Endodermal cell (in vitro differentiated cells): ENCODE measurements at regions not wholly inside any gene's neighbourhood (a gene's known extent, or its start where the extent isn't known, plus 50 kb on each side); places are given as distances from the start of the nearest gene placed in this dataset.
"Not testable (repeated sequence)": the region's sequence is repeated elsewhere in the genome, so short reads cannot be mapped to it uniquely, and the experiment has no call there.

Experiments used
- DNase-seq: peaks from one replicate; pipeline ENCODE4 v3.0.0-alpha.2; 2017
- H3K27ac ChIP-seq: 2 replicates; pipeline ENCODE4 v1.5.1; 2013; ENCODE audit warnings: mild to moderate bottlenecking, low read depth, low read length, moderate library complexity
- H3K27me3 ChIP-seq: 2 replicates; pipeline ENCODE4 v1.6.1; 2013; ENCODE audit warnings: mild to moderate bottlenecking, low read length, moderate library complexity; ENCODE audit not compliant: insufficient read depth, control insufficient read depth, poor library complexity, severe bottlenecking
- H3K36me3 ChIP-seq: 2 replicates; pipeline ENCODE4 v1.7.0; 2013; ENCODE audit warnings: mild to moderate bottlenecking, low read length, moderate library complexity; ENCODE audit not compliant: control insufficient read depth, insufficient read depth
- H3K4me1 ChIP-seq: one replicate; pipeline ENCODE4 v1.7.0; 2013; ENCODE audit warnings: low read length; ENCODE audit not compliant: control insufficient read depth, insufficient read depth
- H3K4me3 ChIP-seq: 2 replicates; pipeline ENCODE4 v1.5.1; 2013; ENCODE audit warnings: mild to moderate bottlenecking, low read length, moderate library complexity
- H3K9ac ChIP-seq: 2 replicates; pipeline ENCODE4 v1.6.1; 2013; ENCODE audit warnings: mild to moderate bottlenecking, low read length, moderate library complexity; ENCODE audit not compliant: poor library complexity, severe bottlenecking; ENCODE audit errors: extremely low read depth
- H3K9me3 ChIP-seq: 2 replicates; pipeline ENCODE4 v1.6.1; 2013; ENCODE audit warnings: mild to moderate bottlenecking, low read length, moderate library complexity; ENCODE audit not compliant: control insufficient read depth
- H3K27ac Mint-ChIP-seq: 2 replicates; pipeline ENCODE4 v1.8.0; 2020; ENCODE audit warnings: mixed read lengths
- H3K27me3 Mint-ChIP-seq: 2 replicates; pipeline ENCODE4 v1.8.0; 2021; ENCODE audit warnings: mild to moderate bottlenecking, mixed read lengths; ENCODE audit not compliant: insufficient read depth
- H3K36me3 Mint-ChIP-seq: 2 replicates; pipeline ENCODE4 v1.8.0; 2020; ENCODE audit warnings: low read depth, mixed read lengths
- H3K4me1 Mint-ChIP-seq: 2 replicates; pipeline ENCODE4 v1.8.0; 2020; ENCODE audit warnings: mixed read lengths
- H3K4me3 Mint-ChIP-seq: 2 replicates; pipeline ENCODE4 v1.8.0; 2020; ENCODE audit warnings: mild to moderate bottlenecking, moderate library complexity, mixed read lengths
- H3K9me3 Mint-ChIP-seq: 2 replicates; pipeline ENCODE4 v1.8.0; 2020; ENCODE audit warnings: mild to moderate bottlenecking, mixed read lengths
- WGBS, 2 experiments: methylation state at CpG; one replicate each; pipeline versions ENCODE4 v1.1.5 to v1.1.7; 2013; ENCODE audit warnings: missing lambda C conversion rate in 2 of 2, mixed read lengths in 1 of 2; ENCODE audit not compliant: insufficient coverage in 1 of 2, insufficient read length in 1 of 2; 5-methylcytosine and 5-hydroxymethylcytosine counted together
- TF ChIP-seq, protein P1 (sequence below): fragments of 200-600 bp; sonication (generic); conservative IDR thresholded peaks from 2 replicates; pipeline ENCODE4 v1.5.0; 2021; ENCODE audit warnings: antibody characterized with exemption, mild to moderate bottlenecking

- H3K27me3 Mint-ChIP-seq = no peaks in the 10 kb centered on the region
Measured at GRCh38 chr13:88472316-88472715, 801.1 kb downstream of the SLITRK5 start.

DNA sequence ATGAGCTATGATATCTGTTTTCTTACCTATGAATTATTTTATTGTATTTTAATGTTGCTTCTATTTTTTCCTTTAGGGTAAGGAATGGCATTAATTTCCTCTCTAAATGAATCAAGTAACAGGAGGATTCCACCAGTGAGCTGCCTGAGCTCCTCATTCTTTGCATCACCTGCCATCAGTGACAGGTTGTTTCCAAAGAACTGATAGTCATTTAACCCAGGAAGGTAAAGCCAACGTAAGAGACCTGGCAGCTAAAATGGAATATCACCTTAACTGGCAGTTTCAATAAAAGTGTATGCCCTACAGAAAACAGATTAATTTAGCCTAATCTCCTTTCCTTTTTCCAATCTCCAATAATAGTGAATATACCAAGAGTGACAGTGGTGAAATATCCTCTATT is 812.0 kb downstream of the SLITRK5 start:
- Mint-ChIP-seq H3K36me3 (peaks cover 5% of the 10 kb centered on the region), H3K9me3 (peaks cover 23% of the 10 kb centered on the region), H3K27ac (no peak overlapping the region), H3K4me1 (peaks cover 7% of the 10 kb centered on the region), H3K4me3 (no peak overlapping the region), H3K27me3 (no peaks in the 10 kb centered on the region)
- Histone ChIP-seq H3K36me3 (no peaks in the 10 kb centered on the region), H3K9me3 (peaks cover 31% of the 10 kb centered on the region), H3K4me3 (no peak overlapping the region), H3K4me1 (no peaks in the 10 kb centered on the region), H3K27ac (no peak overlapping the region), H3K27me3 (no peaks in the 10 kb centered on the region), H3K9ac (no peak overlapping the region)
- DNase-seq = no peak
- 88 to 94% methylated on average over 1 of the region's 1 CpG for WGBS, 2 experiments
- TF ChIP-seq, protein P1, sequence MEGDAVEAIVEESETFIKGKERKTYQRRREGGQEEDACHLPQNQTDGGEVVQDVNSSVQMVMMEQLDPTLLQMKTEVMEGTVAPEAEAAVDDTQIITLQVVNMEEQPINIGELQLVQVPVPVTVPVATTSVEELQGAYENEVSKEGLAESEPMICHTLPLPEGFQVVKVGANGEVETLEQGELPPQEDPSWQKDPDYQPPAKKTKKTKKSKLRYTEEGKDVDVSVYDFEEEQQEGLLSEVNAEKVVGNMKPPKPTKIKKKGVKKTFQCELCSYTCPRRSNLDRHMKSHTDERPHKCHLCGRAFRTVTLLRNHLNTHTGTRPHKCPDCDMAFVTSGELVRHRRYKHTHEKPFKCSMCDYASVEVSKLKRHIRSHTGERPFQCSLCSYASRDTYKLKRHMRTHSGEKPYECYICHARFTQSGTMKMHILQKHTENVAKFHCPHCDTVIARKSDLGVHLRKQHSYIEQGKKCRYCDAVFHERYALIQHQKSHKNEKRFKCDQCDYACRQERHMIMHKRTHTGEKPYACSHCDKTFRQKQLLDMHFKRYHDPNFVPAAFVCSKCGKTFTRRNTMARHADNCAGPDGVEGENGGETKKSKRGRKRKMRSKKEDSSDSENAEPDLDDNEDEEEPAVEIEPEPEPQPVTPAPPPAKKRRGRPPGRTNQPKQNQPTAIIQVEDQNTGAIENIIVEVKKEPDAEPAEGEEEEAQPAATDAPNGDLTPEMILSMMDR = no peak

More at GRCh38 chr13:88472316-88472715, 801.1 kb downstream of the SLITRK5 start:
- no peaks in the 10 kb centered on the region for H3K4me1 ChIP-seq
- TF ChIP-seq, protein P1 = no peak
- Mint-ChIP-seq H3K36me3 (no peaks in the 10 kb centered on the region), H3K4me1 (peaks cover 8% of the 10 kb centered on the region), H3K27ac (no peak overlapping the region), H3K4me3 (no peak overlapping the region), H3K9me3 (peaks cover 1% of the 10 kb centered on the region)
- no peaks in the 10 kb centered on the region for H3K36me3 ChIP-seq
- WGBS, 2 experiments = 93 to 100% methylated on average over 1 to 3 of the region's 3 CpGs
- H3K4me3 ChIP-seq = no peak overlapping the region
- H3K9ac ChIP-seq = no peak overlapping the region
- H3K27me3 ChIP-seq = no peaks in the 10 kb centered on the region
- DNase-seq = no peak
- no peaks in the 10 kb centered on the region for H3K9me3 ChIP-seq
- no peak overlapping the region for H3K27ac ChIP-seq

DNA sequence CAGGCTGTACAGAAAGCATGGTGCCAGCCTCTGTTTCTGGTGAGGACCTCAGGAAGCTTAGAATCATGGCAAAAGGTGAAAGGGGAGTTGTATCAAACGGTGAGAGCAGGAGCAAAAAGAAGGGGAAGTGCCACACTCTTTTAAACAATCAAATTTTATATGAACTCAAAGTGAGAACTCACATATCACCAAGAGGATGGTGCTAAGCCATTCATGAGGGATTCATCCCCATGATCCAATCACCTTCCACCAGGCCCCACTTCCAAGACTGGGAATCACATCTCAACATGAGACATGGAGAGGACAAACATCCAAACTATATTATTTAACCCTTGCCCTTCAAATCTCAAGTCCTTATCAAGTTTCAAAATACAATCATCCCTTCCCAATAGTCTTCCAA is 836.7 kb downstream of the SLITRK5 start:
- TF ChIP-seq, protein P1 = no peak
- H3K4me3 ChIP-seq = peak overlapping the region; percentile 69
- no peak overlapping the region for H3K27ac ChIP-seq
- Mint-ChIP-seq H3K27ac (no peak overlapping the region), H3K9me3 (peaks cover 62% of the 10 kb centered on the region), H3K4me1 (peaks cover 9% of the 10 kb centered on the region), H3K36me3 (peaks cover 21% of the 10 kb centered on the region), H3K4me3 (no peak overlapping the region), H3K27me3 (no peaks in the 10 kb centered on the region)
- no peaks in the 10 kb centered on the region for H3K27me3 ChIP-seq
- no peak overlapping the region for H3K9ac ChIP-seq
- 80 to 100% methylated on average over 1 of the region's 1 CpG for WGBS, 2 experiments
- H3K36me3 ChIP-seq = no peaks in the 10 kb centered on the region
- H3K4me1 ChIP-seq = peaks cover 3% of the 10 kb centered on the region
- DNase-seq = no peak
- peaks cover 56% of the 10 kb centered on the region for H3K9me3 ChIP-seq

DNA sequence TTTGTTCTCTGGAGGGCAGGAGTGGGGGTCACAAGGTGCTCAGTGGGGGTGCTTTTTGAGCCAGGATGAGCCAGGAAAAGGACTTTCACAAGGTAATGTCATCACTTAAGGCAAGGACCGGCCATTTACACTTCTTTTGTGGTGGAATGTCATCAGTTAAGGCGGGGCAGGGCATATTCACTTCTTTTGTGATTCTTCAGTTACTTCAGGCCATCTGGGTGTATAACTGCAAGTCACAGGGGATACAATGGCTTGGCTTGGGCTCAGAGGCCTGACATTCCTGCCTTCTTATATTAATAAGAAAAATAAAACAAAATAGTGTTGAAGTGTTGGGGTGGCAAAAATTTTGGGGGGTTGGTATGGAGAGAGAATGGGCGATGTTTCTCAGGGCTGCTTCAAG is 841.8 kb downstream of the SLITRK5 start:
- H3K27ac Mint-ChIP-seq = peak overlapping the region; percentile 31
- peaks cover 49% of the 10 kb centered on the region for H3K9me3 Mint-ChIP-seq
- H3K36me3 Mint-ChIP-seq, H3K27me3 ChIP-seq, DNase-seq, H3K4me3 ChIP-seq, H3K4me1 ChIP-seq, H3K27me3 Mint-ChIP-seq, H3K27ac ChIP-seq, H3K36me3 ChIP-seq, H3K4me3 Mint-ChIP-seq, H3K9ac ChIP-seq: not testable (repeated sequence)
- H3K4me1 Mint-ChIP-seq = peaks cover 15% of the 10 kb centered on the region
- peaks cover 29% of the 10 kb centered on the region for H3K9me3 ChIP-seq
- 83% methylated on average over 1 of the region's 3 CpGs; no CpG with 5 or more reads in 1 of the 2 experiments for WGBS, 2 experiments
